HG02973 (cell line): ENCODE measurements at regions not wholly inside any gene's neighbourhood (a gene's known extent, or its start where the extent isn't known, plus 50 kb on each side); places are given as distances from the start of the nearest gene placed in this dataset.

Source experiments
- ATAC-seq: cut with Tn5 transposase; IDR thresholded peaks from one replicate; pipeline ENCODE4 v1.9.1; 2021; ENCODE audit warnings: moderate library complexity; ENCODE audit not compliant: unreplicated experiment

GRCh38 chr9:1462626-1463308, 412.6 kb downstream of the DMRT2 start:
- ATAC-seq = no peak

- ATAC-seq = peak; percentile 87
Measured at GRCh38 chr9:1469996-1470395, 419.8 kb downstream of the DMRT2 start.

- no peak for ATAC-seq
Measured at GRCh38 chr9:1473956-1474634, 423.9 kb downstream of the DMRT2 start.

DNA sequence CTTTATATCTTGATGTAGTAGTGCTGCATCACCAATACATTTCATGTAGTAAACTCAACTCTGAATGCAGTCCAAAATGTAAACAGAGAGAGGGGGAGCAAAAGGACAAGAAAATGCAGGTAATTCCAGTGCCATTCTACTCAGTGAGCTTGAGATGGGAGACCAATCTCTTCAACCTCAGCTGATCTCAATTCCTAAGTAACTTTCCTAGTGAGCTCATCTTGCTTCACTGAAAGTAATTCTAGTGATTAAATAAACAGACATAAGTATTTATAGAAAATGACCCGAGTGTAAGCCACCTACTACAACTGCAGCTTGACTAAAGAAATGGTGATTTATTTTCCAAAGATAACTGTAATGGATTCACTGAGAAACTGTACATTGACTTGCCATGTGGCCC, 424.5 kb downstream of the DMRT2 start:
- ATAC-seq = no peak

DNA sequence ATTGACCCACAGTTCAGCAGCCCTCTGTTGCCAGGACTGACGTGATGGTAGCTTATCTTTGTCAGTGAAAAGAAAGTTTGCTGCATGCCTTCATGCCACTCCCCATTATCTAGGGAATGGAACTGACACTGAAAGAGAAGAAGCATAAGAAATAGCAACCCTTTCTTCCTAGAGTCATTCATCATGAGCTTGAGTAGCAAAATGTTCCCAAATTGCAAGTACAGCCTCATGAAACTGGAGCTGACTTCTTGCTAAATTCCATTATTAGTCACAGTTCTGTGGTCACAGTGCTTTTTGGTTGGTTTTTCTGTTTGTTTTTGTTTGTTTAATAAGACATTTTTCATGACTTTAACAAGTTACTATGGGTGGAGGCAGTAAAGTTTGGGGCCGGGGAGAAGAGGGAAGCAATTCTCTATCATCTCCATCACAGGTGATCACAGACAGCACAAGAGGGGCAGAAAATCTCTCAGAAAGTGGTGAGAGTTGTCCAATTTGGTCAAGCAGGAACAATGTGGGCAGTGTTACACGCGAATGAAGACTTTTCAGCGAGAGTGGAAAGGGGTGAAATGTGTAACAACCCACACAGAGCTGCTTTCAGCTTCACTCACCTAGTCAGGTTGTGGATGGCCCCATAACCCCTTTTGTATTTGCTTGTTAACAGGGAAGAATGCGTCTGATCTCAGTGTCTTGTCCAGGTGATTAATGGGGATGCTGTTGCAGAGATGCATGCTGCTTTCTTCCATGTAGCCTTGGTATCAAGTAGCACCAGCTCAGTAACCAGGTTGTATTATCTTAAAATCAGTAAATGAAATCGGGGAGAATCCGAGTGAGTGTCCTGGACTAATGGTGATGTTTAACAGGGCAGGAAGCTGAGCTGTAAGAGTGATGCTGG, 440.4 kb downstream of the DMRT2 start:
- ATAC-seq = peak; percentile 89

DNA sequence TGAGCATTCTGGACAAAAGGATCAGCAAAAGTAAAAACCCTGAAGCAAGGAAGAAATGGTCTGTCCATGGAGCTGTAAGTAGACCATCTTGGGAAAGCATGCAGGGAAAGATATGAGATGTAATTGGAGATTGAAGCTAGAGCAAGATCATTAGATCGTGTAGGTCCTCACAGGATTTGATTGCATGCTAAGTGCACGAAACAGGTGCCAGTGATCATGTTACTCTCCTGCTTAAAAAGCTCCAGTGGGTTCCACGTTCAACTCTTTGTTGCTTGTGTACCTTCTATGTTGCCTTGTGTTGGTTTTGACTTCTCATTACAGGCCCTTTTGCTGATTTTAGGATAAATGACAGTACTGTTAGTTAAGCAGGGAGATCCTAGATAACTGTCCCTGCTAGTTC, 442.0 kb downstream of the DMRT2 start:
- no peak for ATAC-seq

GRCh38 chr9:1495282-1496030, 445.3 kb downstream of the DMRT2 start:
- ATAC-seq = no peak

- ATAC-seq = no peak
Measured at GRCh38 chr9:1505489-1505888, 455.3 kb downstream of the DMRT2 start.

- no peak for ATAC-seq
Measured at GRCh38 chr9:1510712-1511111, 460.6 kb downstream of the DMRT2 start.

DNA sequence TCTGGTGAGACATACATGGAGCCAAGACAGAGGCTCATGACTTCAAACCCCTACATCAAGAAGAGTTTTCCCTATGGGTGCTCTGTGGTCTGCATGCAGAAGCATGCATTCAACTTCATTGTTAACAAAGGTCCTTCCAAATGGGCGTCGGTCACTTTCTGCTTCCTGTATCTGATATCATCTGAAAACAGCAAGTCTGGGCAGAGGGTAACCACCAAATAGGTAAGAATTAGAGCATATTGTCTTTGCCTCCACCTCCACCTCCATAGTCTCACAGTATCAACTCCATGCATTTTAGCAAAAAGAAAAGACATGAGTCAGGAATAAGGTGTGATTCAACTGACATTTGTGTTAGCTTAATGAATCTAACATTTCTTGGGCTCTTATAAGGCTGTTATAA, 462.9 kb downstream of the DMRT2 start:
- no peak for ATAC-seq

- no peak for ATAC-seq
Measured at GRCh38 chr9:1514250-1514649, 464.1 kb downstream of the DMRT2 start.

GRCh38 chr9:1514776-1515363, 464.7 kb downstream of the DMRT2 start:
- no peak for ATAC-seq

DNA sequence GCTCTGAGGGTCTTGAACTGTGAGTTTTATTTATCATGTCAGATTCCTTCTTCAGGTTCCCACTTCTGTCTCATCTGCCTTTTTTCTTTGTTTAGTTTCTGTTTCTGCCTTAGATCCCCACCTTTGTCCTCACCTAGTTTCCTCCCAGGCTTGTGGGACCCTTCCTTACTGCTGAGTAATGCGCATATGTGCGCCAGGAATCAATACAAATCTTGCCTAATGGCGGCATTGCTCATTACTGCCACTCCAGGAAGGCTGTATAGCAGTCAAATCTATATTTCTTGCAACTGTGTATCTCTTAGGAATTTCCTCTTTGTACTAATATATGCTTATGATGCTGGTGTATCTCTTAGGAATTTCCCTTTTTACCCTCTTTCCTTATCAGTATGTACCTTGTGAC, 465.4 kb downstream of the DMRT2 start:
- no peak for ATAC-seq

GRCh38 chr9:1521547-1521946, 471.4 kb downstream of the DMRT2 start:
- ATAC-seq = no peak

DNA sequence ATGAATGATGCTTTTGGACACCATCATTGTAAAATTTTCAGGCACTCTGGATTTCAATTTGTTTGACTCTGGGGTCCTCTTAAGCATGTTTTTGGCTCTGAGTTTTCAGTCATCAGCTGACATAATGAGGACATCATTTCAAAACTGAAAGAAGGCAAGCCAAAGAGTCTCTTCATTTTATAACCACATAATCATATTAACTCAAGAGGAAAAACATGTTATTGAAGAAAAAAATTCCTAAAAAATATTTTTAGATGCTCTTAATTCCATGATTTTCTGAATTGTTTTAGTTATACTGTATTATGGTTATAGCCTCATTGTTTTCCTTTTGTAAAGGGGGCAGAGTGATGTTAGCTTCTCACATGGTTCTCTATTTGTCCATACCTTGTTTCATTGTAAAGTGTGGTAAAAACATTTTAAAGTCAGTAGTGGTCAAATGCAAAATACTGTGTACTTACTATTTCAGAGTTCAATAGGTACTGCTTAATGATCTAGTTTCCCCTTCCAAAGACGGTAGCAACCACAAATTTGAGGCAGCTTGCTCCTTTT, 472.1 kb downstream of the DMRT2 start:
- peak; percentile 72 for ATAC-seq

DNA sequence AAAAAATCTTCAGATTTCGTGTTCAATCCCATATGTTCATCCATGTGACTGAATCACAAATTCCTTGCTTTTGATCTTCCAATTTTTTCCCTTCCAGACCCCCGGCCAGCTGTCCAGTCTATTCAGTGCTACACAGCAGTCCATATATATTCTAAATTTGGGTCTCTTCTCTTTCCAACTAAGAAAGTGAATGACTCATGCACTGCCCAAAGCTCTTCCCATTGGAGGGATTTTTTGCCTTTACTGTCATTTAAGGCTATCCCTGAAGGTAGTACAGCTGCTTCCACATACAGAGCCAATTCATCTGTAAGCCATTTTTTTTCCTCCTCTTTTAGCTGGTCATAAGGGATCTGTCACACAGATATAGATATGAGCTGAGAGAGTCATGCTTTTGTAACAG, 478.3 kb downstream of the DMRT2 start:
- no peak for ATAC-seq

DNA sequence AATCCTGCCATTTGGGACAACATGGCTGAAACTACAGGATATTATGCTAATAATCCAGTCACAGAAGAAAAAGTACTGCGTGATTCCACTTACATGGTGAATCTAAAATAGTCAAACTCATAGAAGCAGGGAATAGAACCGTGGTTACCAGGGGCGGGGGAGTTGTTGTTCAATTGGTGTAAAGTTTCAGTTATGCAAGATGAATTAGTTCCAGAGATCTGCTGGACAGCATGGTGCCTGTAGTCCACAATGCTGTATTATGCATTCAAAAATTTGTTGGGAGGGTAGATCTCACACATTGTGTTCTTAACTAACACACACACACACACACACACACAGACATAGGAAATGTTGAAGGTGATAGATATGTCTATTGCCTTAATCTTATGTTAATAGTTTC, 480.5 kb downstream of the DMRT2 start:
- ATAC-seq = no peak

GRCh38 chr9:1531424-1531823, 481.3 kb downstream of the DMRT2 start:
- ATAC-seq = no peak

GRCh38 chr9:1532171-1532570, 482.0 kb downstream of the DMRT2 start:
- ATAC-seq = no peak

DNA sequence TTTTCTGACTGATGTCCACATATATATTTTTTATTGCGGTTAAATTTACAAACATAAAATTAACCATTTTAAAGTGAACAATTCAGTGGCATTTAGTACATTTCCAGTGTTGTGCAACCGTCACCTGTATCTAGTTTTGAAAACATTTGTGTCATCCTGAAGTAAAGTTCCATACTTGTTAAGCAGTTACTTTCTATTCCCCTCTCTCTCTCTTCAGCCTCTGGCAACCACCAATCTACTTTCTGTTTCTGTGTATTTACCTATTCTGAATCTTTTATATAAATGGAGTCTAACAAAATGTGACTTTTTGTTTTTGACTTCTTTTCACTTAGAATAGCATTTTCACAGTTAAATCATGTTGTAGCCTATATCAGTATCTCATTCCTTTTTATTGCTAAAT, 480.1 kb upstream of the SMARCA2 start:
- ATAC-seq = no peak
